MV-4-11 (cell line): ENCODE measurements at regions not wholly inside any gene's neighbourhood (a gene's known extent, or its start where the extent isn't known, plus 50 kb on each side); places are given as distances from the start of the nearest gene placed in this dataset.

Experiments used
- DNase-seq: peaks from one replicate; lab custom pipeline; 2025; lab: John Stamatoyannopoulos, UW

- no peak for DNase-seq
Measured at GRCh38 chr21:21722731-21723130, 724.5 kb downstream of the NCAM2 start.

DNA sequence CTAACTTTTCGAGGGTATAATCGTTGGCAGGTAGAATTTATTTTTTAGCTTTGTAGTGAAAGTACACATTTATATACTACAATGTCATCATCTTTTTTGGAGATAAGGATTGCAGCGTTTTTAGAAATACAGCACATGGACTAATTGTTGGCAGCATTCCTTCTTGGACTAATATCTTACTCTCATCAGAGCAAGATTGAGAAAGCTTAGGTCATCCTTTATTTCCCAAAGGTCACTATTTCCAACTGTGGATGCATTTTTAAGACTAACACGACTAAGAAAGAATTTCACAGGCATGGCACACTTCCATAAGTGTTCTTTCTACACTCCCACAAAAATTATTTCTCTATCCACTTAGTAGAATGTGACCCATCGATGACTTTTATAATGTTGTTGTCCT lies 732.3 kb downstream of the NCAM2 start:
- DNase-seq, result no peak

GRCh38 chr21:21731626-21732025 lies 733.4 kb downstream of the NCAM2 start:
- no peak for DNase-seq

- DNase-seq, result no peak
Measured at GRCh38 chr21:21734088-21734487, 735.9 kb downstream of the NCAM2 start.

GRCh38 chr21:21737186-21737585 lies 739.0 kb downstream of the NCAM2 start:
- no peak for DNase-seq

GRCh38 chr21:21740207-21740606 lies 742.0 kb downstream of the NCAM2 start:
- DNase-seq, result no peak

DNA sequence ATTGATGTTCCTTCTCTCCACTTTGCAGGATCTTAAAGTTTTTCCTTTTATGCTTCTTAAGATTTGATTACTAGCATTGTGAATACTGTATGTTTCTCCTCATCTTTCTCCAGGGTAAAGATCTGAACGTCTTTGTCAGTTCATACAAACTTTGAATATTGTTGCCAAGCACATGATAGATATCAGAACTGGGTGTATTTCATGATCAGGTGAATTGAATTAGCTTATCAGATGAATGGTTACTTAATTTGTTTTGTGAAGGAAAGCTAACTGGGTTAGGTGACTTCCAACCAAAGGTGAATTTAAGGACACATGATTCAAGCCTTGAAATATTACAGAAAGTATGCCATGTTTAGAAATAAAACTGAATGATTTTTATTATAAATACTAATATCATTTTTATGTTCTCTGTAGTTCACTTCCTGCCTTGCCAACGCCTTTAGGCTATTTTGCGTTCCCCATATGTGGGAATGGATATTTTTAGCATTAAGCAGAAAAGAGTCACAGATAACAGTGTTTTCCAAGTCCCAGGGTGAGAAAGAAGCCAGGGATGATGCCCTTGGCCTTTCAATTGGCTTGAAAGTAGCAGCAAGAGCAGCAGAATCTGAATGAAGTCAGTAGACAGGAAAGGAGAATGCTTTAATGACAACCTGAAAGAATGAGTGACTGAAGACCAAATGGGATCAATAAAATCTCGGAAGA lies 752.1 kb downstream of the NCAM2 start:
- no peak for DNase-seq

DNA sequence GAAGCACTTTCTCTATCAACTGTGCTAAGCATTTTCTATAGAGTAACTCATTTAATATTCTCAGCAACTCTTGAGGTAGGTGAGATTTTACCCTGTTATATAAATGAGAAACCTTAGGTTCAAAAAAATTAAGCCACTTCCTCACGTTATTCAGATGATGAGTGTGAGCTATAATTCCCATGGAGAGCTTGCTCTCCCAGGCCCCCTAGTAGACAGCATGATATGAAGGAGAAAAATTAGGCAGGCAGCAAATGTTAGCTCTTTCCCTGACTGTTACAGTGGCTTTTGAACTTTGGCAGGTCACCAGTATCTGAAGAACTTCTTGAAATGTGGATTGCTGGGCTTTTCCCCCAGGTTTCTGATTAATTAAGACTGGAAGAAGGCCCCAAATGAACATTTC lies 753.1 kb downstream of the NCAM2 start:
- DNase-seq, result peak; percentile 2

DNA sequence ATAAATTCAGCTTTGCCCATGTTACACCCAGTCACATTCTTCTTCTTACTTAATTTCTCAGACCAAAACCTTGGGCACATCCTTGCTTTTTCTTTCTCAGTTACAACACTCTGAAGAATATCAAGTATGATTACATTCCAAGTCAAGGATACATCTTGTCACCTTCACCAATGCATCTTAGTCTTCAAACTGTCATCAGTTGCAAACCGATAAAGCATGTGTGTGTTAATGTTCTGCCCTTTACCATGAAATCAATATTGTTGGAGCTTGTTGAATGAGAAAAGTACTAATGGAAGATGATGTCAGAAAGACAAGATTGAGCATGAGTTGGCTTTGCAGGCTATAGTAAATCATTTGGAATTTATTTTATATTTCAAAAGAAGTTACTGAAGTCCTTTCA lies 764.6 kb downstream of the NCAM2 start:
- DNase-seq, result no peak

- DNase-seq, result no peak
Measured at GRCh38 chr21:21764281-21764680, 766.1 kb downstream of the NCAM2 start.

DNA sequence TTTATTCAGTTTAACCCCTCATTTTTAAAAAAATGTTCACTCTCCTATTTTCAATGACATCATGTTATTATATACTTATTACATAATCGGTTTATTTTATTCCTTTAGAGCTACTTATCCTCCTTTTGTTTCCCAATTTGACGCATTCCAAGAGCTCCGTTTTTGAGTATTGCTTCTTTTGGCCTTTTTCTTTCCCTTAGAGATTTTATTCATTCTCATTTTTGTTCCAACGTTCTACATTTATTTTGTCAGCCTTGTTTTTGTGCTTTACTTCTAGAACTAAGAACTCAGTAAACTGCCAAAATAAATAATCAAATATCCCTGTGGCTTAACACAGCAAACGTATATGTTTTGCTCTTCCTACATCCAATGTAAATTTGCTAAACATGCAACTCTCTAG lies 769.1 kb downstream of the NCAM2 start:
- DNase-seq, result no peak

GRCh38 chr21:21788591-21788990 lies 790.4 kb downstream of the NCAM2 start:
- no peak for DNase-seq

DNA sequence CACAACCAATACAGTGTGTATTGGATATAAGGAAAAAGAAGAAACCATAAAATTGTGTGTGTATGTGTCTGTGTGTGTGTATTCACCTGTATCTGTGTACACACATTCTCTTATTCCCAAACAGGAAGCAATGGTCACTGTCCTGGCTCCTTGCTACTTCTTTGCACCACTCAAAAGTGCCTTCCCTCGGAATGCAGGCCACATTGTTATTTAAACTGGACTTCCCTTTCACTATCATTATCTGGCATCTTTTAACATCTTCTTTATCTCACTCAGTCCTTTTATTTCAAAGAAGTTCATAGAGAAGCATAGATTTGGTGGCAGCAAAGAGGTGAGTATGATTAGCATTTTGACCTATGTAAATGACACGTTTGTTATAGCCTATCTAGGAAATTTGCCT lies 803.7 kb downstream of the NCAM2 start:
- DNase-seq, result no peak

GRCh38 chr21:21806711-21807597 lies 808.7 kb downstream of the NCAM2 start:
- no peak for DNase-seq

- no peak for DNase-seq
Measured at GRCh38 chr21:21807598-21807903, 809.3 kb downstream of the NCAM2 start.

DNA sequence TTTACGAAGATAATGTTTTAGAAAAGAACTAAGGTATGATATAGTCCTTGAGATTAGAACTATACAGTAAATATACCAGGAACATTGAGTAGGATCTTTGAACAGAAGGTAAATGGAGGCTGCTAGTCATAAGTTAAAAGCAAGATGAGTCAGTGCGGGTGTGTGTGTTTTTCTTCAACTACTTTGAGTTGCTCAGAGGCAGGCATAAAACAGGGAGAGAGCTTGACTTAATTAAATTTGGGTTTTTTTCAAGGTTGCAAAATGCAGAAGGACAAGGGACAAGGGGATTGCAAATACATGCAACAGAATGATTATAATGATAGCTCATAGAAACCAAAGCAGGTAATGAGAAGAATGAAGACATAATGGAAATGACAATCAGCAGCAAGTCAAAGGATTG lies 815.1 kb downstream of the NCAM2 start:
- DNase-seq, result no peak

DNA sequence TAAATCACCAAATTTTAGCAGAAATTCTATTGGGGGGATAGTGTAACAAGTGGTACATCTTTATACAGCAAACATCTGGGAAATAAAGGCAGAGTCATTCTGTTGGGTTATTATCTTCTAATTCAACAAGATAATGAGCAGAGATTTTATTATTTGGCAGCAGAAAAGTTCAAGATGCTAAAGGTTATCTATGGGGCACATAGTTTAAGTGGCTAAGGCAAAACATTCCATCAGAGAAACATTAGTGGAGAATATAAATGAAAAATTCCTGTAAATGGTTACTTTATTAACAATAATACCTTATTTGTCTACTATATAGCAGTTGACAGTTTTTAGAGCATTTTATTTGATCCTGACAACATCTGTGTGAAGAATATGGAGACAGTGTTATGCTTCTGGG lies 815.7 kb downstream of the NCAM2 start:
- no peak for DNase-seq

DNA sequence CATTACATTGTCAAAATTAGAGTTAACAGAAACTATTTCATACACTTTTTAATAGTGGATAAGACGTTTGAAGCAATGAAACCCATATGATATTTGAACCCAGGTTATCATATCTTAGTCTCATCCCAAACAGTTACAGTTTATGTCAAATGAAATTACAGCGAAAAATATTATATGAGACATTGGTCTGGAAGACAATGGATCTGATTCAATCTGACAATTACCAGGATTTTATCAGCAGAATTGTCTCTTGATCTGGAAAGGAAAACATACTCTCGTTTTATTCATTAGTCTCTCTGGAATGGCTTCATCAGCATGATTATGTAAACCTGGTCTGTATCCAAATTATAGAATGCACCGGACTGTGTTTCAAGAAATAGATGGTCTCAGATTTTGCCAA lies 818.6 kb downstream of the NCAM2 start:
- DNase-seq, result no peak

DNA sequence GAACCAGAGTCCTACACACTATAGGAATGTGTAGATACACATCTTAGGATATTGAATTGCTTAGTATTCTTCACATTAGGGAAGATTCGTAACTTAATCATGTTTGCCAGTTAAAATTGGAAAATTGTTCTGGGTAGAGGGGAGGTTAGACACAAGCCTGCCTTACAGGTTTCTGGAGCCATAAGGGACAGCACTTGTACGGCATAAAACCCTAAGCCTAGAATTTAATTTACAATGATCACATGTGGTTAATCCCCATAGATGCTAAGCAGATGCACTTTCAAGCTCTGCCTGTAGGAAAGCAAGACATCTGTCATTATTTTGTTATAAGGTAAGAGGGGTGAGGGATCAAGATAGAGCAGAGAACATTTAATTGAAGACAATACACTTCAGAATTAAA lies 820.7 kb downstream of the NCAM2 start:
- no peak for DNase-seq

GRCh38 chr21:21828130-21828529 lies 829.9 kb downstream of the NCAM2 start:
- no peak for DNase-seq

GRCh38 chr21:21831036-21831435 lies 832.8 kb downstream of the NCAM2 start:
- no peak for DNase-seq

- no peak for DNase-seq
Measured at GRCh38 chr21:21845901-21846300, 847.7 kb downstream of the NCAM2 start.

- no peak for DNase-seq
Measured at GRCh38 chr21:21851205-21851604, 853.0 kb downstream of the NCAM2 start.

- DNase-seq, result no peak
Measured at GRCh38 chr21:21851657-21852056, 853.4 kb downstream of the NCAM2 start.
